ENCODE measurements at regions not wholly inside any gene's neighbourhood (a gene's known extent, or its start where the extent isn't known, plus 50 kb on each side); places are given as distances from the start of the nearest gene placed in this dataset.

DNA sequence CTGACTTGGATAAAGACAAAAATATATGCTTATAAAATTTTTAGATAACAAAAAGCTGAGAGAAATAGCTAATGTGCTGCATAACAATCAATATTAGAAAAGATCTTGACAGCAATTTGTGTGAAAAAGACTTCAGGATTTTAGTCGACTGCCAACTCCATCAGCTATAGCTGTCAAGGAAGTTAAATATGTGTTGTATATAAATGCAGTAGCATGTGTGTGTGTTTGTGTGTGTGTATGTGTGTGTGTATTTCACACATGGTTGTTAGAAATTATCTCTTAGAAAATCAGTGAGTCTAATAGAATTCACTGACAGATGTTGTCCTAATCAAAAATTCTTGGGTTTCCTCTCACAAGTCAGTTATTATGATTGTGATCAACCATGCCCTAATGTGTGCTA lies 171.2 kb downstream of the CASP12 start:
- Histone ChIP-seq H3K9ac (ENCODE audit: low read depth in 1 of 3, low read length in 3 of 3) (no peak overlapping the region), H3K36me3 (ENCODE audit: control insufficient read depth in 3 of 3, insufficient read depth in 3 of 3, low read length in 3 of 3) (no peaks in the 10 kb centered on the region), H3K9me3 (ENCODE audit: control insufficient read depth in 3 of 3, low read length in 3 of 3) (peaks cover 0 to 5% (median 0%) of the 10 kb centered on the region in 3 donors), H3K4me3 (ENCODE audit: low read length in 3 of 3) (no peak overlapping the region), H3K4me1 (ENCODE audit: control insufficient read depth in 3 of 3, insufficient read depth in 3 of 3, low read length in 3 of 3) (no peaks in the 10 kb centered on the region), H3K27me3 (ENCODE audit: control insufficient read depth in 3 of 3, insufficient read depth in 3 of 3, low read length in 3 of 3) (no peaks in the 10 kb centered on the region), H3K27ac (ENCODE audit: low read depth, low read length) (no peak overlapping the region)

DNA sequence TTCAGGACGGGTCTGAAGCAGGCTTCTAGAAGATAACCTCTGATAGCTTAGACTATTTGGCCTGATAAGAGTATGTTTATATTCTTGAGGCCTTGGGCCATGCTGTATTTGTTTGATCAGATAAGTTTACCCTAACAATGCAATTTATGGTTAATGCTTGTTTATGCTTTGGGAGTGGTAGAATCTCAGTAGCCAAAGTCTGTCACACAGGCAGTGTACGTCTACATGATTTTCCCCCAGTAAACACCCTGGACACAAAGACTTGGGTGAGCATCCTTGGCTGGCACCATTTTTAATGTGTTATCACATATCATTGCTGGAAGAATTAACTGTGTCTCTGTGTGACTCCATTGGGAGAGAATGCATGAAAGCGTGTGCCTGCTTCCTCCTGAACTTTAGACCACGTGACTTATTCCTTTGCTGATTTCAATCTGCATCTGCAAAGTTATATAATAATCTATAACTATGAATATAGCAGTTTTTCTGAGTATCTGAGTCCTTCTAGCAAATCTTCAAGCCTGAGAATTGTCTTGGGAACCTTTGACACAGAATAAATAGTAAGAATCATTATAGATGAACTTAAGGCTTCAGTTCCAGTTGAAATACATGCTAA lies 172.4 kb downstream of the CASP12 start:
- Histone ChIP-seq H3K4me3 (ENCODE audit: low read length in 3 of 3) (no peak overlapping the region), H3K9me3 (ENCODE audit: control insufficient read depth in 3 of 3, low read length in 3 of 3) (peaks cover 0 to 5% (median 0%) of the 10 kb centered on the region in 3 donors), H3K4me1 (ENCODE audit: control insufficient read depth in 3 of 3, insufficient read depth in 3 of 3, low read length in 3 of 3) (no peaks in the 10 kb centered on the region), H3K27me3 (ENCODE audit: control insufficient read depth in 3 of 3, insufficient read depth in 3 of 3, low read length in 3 of 3) (no peaks in the 10 kb centered on the region), H3K27ac (ENCODE audit: low read depth, low read length) (no peak overlapping the region), H3K9ac (ENCODE audit: low read depth in 1 of 3, low read length in 3 of 3) (no peak overlapping the region), H3K36me3 (ENCODE audit: control insufficient read depth in 3 of 3, insufficient read depth in 3 of 3, low read length in 3 of 3) (no peaks in the 10 kb centered on the region)

DNA sequence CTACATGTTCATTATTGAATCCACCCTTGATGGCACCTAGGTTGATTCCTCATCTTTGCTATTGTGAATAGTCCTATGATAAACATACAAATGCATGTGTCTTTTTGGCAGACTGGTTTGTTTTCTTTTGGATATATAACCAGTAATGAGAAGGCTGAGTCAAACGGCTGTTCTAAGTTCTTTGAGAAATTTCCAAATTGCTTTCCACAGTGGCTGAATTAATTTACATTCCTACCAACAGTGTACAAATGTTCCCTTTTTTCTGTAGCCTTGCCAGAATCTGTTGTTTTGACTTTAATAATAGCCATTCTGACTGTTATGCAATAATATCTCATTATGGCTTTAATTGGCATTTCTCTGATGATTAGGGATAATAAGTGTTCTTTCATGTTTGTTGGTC lies 184.9 kb downstream of the CASP12 start:
- Histone ChIP-seq H3K9me3 (ENCODE audit: control insufficient read depth in 3 of 3, low read length in 3 of 3) (no peaks in the 10 kb centered on the region), H3K9ac (ENCODE audit: low read depth in 1 of 3, low read length in 3 of 3) (no peak overlapping the region), H3K4me1 (ENCODE audit: control insufficient read depth in 3 of 3, insufficient read depth in 3 of 3, low read length in 3 of 3) (no peaks in the 10 kb centered on the region), H3K36me3 (ENCODE audit: control insufficient read depth in 3 of 3, insufficient read depth in 3 of 3, low read length in 3 of 3) (no peaks in the 10 kb centered on the region), H3K27ac (ENCODE audit: low read depth, low read length) (no peak overlapping the region), H3K4me3 (ENCODE audit: low read length in 3 of 3) (no peak overlapping the region), H3K27me3 (ENCODE audit: control insufficient read depth in 3 of 3, insufficient read depth in 3 of 3, low read length in 3 of 3) (no peaks in the 10 kb centered on the region)

DNA sequence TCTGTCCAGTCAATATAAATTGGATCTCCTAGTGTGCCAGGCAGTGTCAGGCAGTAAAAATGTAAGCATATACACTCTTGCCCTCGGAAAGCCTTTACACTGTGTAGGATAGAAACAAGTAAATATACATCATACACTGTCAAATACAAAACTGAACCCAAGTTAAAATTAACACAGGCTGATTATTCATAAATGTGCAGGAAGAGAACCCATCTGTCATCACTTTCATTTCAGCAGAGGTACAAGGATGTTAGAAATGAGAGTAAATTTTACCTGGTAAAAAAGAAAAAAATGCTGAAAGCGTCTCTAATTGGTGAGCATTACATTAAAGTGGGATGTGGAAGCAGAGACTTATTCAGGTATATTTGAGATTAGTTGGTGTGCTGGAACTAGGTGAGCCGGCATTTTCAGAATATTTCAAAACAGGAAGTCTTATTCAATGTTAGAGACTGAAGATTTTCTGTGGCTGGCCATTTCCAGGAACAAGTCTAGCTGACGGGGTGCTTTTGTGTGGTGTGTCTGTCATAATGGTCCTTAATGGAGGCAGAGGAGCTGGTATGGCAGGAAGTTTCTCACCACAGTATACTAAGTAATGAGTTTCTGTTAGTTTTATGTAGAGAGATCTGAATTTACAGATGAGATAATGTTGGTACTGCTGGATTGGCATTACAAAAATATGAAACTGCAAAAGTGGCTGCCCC lies 192.6 kb downstream of the CASP12 start:
- no peak overlapping the region for H3K4me3 ChIP-seq (ENCODE audit: low read length in 3 of 3)
- no peaks in the 10 kb centered on the region for H3K36me3 ChIP-seq (ENCODE audit: control insufficient read depth in 3 of 3, insufficient read depth in 3 of 3, low read length in 3 of 3)
- no peaks in the 10 kb centered on the region for H3K27me3 ChIP-seq (ENCODE audit: control insufficient read depth in 3 of 3, insufficient read depth in 3 of 3, low read length in 3 of 3)
- no peak overlapping the region for H3K27ac ChIP-seq (ENCODE audit: low read depth, low read length)
- no peak overlapping the region for H3K9ac ChIP-seq (ENCODE audit: low read depth in 1 of 3, low read length in 3 of 3)
- H3K9me3 ChIP-seq (ENCODE audit: control insufficient read depth in 3 of 3, low read length in 3 of 3): no peaks in the 10 kb centered on the region
- peaks cover 0 to 3% (median 0%) of the 10 kb centered on the region in 3 donors for H3K4me1 ChIP-seq (ENCODE audit: control insufficient read depth in 3 of 3, insufficient read depth in 3 of 3, low read length in 3 of 3)

DNA sequence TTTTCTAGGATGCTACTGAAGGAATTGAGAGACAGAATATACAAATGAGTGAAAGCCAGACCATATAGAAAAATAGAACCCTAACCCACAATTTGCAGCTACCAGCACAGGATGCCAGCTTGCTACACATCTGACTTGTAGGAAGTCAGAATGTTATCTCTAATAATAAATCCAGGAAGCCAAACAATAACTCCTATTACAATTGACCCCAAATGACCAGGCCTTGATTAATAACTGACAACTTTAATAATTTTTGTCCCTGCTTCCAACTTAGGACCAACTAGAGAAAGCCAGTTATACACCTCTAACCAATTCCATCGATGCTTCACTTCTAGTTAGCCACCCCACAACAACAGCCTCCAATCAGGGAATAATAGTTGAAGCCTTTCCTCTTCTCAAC lies 193.4 kb downstream of the CASP12 start:
- Histone ChIP-seq H3K27ac (ENCODE audit: low read depth, low read length) (no peak overlapping the region), H3K36me3 (ENCODE audit: control insufficient read depth in 3 of 3, insufficient read depth in 3 of 3, low read length in 3 of 3) (no peaks in the 10 kb centered on the region), H3K9ac (ENCODE audit: low read depth in 1 of 3, low read length in 3 of 3) (no peak overlapping the region), H3K27me3 (ENCODE audit: control insufficient read depth in 3 of 3, insufficient read depth in 3 of 3, low read length in 3 of 3) (no peaks in the 10 kb centered on the region), H3K9me3 (ENCODE audit: control insufficient read depth in 3 of 3, low read length in 3 of 3) (no peaks in the 10 kb centered on the region), H3K4me1 (ENCODE audit: control insufficient read depth in 3 of 3, insufficient read depth in 3 of 3, low read length in 3 of 3) (peaks cover 0 to 3% (median 0%) of the 10 kb centered on the region in 3 donors), H3K4me3 (ENCODE audit: low read length in 3 of 3) (no peak overlapping the region)

DNA sequence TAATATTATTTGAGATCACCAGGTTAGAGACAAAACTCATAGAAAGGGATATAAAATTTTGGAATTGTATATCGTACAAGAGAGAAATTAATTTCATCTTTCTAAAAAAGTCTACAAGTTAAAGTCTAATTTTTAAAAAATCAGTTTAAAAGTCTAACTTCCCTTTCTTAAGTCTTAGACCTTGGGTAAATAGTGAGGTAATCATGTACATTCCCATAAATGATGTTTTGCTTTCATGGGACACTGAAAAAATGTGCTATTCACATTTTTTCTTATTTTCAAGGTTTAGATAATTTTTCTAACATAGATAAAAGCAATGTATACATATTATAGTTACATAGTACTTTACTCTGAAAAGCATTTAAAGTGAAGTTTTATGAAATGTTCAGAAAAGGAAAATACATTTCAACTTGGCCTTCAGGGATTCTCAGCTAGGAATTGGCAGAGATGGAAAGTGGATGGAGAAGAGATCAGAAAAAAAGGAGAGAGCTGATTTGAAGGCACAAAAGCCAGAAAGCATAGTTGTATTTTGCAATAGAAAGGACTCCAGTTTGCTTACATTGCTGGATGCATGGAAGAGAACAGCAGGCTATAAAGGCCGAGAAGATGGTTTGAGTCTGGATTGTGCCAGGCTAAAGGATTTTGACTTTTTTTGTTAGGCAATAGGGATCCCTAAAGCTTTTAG lies 194.0 kb downstream of the CASP12 start:
- no peaks in the 10 kb centered on the region for H3K36me3 ChIP-seq (ENCODE audit: control insufficient read depth in 3 of 3, insufficient read depth in 3 of 3, low read length in 3 of 3)
- H3K9ac ChIP-seq (ENCODE audit: low read depth in 1 of 3, low read length in 3 of 3): no peak overlapping the region
- H3K9me3 ChIP-seq (ENCODE audit: control insufficient read depth in 3 of 3, low read length in 3 of 3): no peaks in the 10 kb centered on the region
- H3K4me3 ChIP-seq (ENCODE audit: low read length in 3 of 3): no peak overlapping the region
- no peak overlapping the region for H3K27ac ChIP-seq (ENCODE audit: low read depth, low read length)
- H3K4me1 ChIP-seq (ENCODE audit: control insufficient read depth in 3 of 3, insufficient read depth in 3 of 3, low read length in 3 of 3): peaks cover 0 to 3% (median 0%) of the 10 kb centered on the region in 3 donors
- H3K27me3 ChIP-seq (ENCODE audit: control insufficient read depth in 3 of 3, insufficient read depth in 3 of 3, low read length in 3 of 3): no peaks in the 10 kb centered on the region

DNA sequence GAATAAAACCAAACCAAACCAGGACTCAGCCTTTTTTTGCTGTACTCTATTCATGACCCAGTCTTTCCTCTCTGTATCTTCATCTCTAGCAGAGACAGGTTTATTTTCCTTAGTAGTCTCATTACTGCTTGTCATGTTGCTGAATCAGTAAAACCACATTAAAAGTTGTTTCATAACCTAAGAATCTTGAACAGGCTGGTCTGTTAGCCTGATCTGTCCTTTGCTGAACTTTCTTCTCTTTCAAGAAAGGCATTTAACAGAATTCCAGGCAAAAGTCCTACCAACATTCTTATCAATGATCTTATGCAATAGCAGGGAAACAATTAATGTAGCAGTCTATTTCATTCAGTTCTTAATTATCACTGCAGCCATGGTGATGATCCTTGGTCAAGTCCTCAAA lies 197.7 kb downstream of the CASP12 start:
- Histone ChIP-seq H3K27me3 (ENCODE audit: control insufficient read depth in 3 of 3, insufficient read depth in 3 of 3, low read length in 3 of 3) (no peaks in the 10 kb centered on the region), H3K4me3 (ENCODE audit: low read length in 3 of 3) (no peak overlapping the region), H3K9me3 (ENCODE audit: control insufficient read depth in 3 of 3, low read length in 3 of 3) (no peaks in the 10 kb centered on the region), H3K4me1 (ENCODE audit: control insufficient read depth in 3 of 3, insufficient read depth in 3 of 3, low read length in 3 of 3) (peaks cover 0 to 3% (median 0%) of the 10 kb centered on the region in 3 donors), H3K36me3 (ENCODE audit: control insufficient read depth in 3 of 3, insufficient read depth in 3 of 3, low read length in 3 of 3) (no peaks in the 10 kb centered on the region), H3K27ac (ENCODE audit: low read depth, low read length) (no peak overlapping the region), H3K9ac (ENCODE audit: low read depth in 1 of 3, low read length in 3 of 3) (no peak overlapping the region)

DNA sequence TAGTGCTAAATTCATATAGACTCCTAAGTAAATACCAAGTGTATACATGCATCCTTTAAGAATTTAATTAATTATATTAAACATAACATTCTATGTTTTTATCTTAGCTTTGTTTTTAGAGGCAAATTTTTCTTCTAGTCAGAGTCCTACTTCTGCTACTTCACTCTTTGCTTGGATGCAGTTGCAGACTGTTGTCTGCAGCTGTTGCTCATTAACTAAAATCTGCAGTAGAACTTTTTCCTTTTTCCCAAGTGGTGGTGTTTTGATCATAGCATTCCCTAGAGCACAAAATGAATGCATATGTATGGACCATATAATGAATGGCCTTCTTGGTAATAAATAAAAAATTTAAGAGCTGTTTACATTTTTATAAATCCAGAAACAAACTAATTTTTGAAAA lies 198.3 kb downstream of the CASP12 start:
- Histone ChIP-seq H3K4me1 (ENCODE audit: control insufficient read depth in 3 of 3, insufficient read depth in 3 of 3, low read length in 3 of 3) (peaks cover 0 to under 1% (median 0%) of the 10 kb centered on the region in 3 donors), H3K27ac (ENCODE audit: low read depth, low read length) (no peak overlapping the region), H3K4me3 (ENCODE audit: low read length in 3 of 3) (no peak overlapping the region), H3K9ac (ENCODE audit: low read depth in 1 of 3, low read length in 3 of 3) (no peak overlapping the region), H3K36me3 (ENCODE audit: control insufficient read depth in 3 of 3, insufficient read depth in 3 of 3, low read length in 3 of 3) (no peaks in the 10 kb centered on the region), H3K9me3 (ENCODE audit: control insufficient read depth in 3 of 3, low read length in 3 of 3) (no peaks in the 10 kb centered on the region), H3K27me3 (ENCODE audit: control insufficient read depth in 3 of 3, insufficient read depth in 3 of 3, low read length in 3 of 3) (no peaks in the 10 kb centered on the region)

DNA sequence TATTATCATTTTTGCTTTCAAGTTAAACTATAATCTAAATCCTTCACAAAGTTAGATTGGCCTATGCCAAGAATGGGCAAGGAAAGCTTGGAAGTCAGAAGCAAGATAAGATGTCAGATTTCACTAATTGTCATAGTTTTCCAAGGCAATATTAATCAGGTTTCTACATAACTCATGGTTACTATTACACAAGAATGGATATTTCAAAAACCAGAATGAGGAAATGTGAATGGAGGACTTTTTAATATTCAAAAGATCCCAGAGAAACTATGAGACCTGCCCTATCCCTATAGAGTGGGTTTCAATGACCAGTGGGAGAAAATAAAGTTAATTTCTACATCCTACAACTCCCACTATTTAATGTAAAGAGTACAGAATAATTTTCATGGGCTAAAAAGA lies 203.2 kb downstream of the CASP12 start:
- no peaks in the 10 kb centered on the region for H3K27me3 ChIP-seq (ENCODE audit: control insufficient read depth in 3 of 3, insufficient read depth in 3 of 3, low read length in 3 of 3)
- no peaks in the 10 kb centered on the region for H3K4me1 ChIP-seq (ENCODE audit: control insufficient read depth in 3 of 3, insufficient read depth in 3 of 3, low read length in 3 of 3)
- no peaks in the 10 kb centered on the region for H3K36me3 ChIP-seq (ENCODE audit: control insufficient read depth in 3 of 3, insufficient read depth in 3 of 3, low read length in 3 of 3)
- H3K4me3 ChIP-seq (ENCODE audit: low read length in 3 of 3): no peak overlapping the region
- no peaks in the 10 kb centered on the region for H3K9me3 ChIP-seq (ENCODE audit: control insufficient read depth in 3 of 3, low read length in 3 of 3)
- H3K9ac ChIP-seq (ENCODE audit: low read depth in 1 of 3, low read length in 3 of 3): no peak overlapping the region
- H3K27ac ChIP-seq (ENCODE audit: low read depth, low read length): no peak overlapping the region
